GM12875 (cell line): ENCODE measurements at regions not wholly inside any gene's neighbourhood (a gene's known extent, or its start where the extent isn't known, plus 50 kb on each side); places are given as distances from the start of the nearest gene placed in this dataset.

Source experiments
- H3K4me3 ChIP-seq: one replicate; pipeline ENCODE4 v1.5.1; 2011; ENCODE audit warnings: low read depth, low read length, control low read depth
- TF ChIP-seq, protein P1 (sequence below): IDR thresholded peaks from 2 replicates; pipeline ENCODE4 v1.5.1; 2011; ENCODE audit warnings: low read depth, mild to moderate bottlenecking, control low read depth, inconsistent platforms, low read length, moderate library complexity, borderline replicate concordance; ENCODE audit not compliant: insufficient read depth

DNA sequence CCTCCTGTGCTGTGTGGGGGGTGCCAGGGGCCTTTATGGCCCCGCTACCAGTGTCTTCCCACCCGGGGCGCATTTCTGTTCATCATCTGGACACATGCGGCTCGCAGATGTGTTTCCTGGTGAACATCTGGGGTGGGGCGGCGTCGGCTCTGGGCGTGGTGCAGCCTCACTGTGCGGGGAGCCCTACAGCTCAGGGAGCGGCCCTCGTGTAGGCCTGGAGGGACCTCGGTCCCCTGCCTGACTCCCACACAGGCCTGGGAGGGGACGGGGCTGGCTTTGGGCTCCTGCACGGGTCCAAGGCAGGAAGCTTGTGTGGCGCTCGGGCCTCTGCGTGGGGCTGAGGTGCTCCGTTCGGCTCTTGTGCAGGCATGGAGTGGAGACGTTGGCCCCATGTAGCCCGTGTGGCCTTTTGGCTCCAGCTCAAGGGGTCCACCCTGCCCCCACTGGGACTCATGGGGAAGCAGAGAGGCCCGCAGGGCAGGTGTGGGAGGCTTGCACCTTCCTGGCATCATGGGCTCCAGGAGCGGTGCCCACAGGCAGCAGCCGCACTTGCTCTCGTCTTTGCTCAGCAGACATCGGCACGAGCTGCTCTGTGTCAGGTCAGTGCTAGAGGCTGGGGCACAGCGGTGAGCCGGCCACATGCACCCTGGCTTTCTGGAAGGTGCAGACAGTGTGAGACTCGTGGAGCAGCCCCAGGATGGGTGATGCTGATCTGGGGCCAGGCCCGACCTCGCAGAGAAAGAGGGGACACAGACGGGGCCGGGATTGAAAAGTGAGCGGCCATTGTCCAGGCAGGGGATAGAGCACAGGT is 90.1 kb upstream of the ACTRT2 start:
- H3K4me3 ChIP-seq, result no peak overlapping the region

DNA sequence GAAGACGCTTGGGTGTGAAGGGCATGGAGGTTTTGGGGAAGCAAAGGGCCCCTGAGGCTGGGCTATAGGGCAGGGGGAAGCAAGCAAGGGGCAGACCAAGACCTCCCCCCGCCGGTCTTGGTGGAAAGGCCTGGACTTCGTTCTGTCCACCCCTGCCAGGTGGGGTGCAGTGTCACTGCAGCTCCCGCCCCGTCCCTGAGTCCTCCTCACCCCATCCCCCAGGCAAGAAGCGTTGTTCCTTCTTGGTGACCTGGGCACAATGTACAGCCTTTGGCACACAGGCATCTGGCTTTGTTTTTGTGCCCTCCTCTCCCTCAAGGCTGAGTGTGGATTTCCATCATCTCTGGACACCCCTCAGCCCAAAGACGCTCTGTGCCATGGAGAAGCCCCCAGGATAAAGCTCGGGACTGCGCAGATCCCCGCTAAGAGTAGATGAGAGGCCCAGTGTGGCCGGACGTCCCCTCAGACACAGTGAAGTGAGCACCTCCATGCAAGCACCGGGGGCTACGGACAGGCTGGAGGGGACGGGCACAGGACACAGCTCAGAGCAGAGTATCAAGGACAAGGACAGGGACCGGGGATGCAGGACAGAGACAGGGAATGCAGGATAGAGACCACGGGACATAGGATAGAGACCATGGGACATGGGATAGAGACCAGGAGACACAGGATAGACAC is 89.4 kb upstream of the ACTRT2 start:
- no peak overlapping the region for H3K4me3 ChIP-seq
- TF ChIP-seq, protein P1, sequence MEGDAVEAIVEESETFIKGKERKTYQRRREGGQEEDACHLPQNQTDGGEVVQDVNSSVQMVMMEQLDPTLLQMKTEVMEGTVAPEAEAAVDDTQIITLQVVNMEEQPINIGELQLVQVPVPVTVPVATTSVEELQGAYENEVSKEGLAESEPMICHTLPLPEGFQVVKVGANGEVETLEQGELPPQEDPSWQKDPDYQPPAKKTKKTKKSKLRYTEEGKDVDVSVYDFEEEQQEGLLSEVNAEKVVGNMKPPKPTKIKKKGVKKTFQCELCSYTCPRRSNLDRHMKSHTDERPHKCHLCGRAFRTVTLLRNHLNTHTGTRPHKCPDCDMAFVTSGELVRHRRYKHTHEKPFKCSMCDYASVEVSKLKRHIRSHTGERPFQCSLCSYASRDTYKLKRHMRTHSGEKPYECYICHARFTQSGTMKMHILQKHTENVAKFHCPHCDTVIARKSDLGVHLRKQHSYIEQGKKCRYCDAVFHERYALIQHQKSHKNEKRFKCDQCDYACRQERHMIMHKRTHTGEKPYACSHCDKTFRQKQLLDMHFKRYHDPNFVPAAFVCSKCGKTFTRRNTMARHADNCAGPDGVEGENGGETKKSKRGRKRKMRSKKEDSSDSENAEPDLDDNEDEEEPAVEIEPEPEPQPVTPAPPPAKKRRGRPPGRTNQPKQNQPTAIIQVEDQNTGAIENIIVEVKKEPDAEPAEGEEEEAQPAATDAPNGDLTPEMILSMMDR, result no peak

More for the DNA sequence above, 90.1 kb upstream of the ACTRT2 start:
- TF ChIP-seq, protein P1, result no peak

DNA sequence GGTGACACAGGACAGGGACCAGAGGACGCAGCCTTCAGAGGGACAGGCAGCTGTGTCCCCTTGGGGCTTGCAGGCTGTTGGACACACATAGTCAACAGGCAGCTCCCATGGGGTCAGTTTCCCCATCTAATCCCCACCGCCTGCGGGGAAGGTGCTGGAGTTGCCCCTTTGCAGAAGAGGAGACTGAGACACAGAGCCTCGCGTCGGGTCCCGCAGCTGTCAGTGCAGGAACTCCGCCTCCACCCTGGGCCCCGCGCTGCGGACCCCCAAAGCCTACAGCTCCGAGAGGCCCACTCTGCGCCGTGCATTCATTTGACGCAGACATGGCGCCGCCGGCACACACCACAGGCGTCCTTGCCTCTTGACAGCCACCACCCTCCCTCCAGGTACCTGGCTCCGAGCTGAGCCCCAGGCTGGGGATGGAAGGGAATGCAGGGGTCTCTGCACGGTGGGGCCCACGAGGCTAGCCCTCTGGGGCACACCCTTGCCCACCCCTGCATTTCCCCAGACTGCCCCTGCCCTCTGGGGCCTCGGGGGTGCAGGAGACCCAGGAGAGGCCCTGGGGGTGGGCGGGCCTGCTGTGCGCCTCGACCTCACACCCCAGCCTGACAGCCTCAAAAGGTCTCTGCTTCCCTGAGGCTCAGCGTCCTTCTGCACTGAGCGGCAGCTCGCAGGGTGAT is 88.5 kb upstream of the ACTRT2 start:
- TF ChIP-seq, protein P1, result no peak
- H3K4me3 ChIP-seq, result no peak overlapping the region

DNA sequence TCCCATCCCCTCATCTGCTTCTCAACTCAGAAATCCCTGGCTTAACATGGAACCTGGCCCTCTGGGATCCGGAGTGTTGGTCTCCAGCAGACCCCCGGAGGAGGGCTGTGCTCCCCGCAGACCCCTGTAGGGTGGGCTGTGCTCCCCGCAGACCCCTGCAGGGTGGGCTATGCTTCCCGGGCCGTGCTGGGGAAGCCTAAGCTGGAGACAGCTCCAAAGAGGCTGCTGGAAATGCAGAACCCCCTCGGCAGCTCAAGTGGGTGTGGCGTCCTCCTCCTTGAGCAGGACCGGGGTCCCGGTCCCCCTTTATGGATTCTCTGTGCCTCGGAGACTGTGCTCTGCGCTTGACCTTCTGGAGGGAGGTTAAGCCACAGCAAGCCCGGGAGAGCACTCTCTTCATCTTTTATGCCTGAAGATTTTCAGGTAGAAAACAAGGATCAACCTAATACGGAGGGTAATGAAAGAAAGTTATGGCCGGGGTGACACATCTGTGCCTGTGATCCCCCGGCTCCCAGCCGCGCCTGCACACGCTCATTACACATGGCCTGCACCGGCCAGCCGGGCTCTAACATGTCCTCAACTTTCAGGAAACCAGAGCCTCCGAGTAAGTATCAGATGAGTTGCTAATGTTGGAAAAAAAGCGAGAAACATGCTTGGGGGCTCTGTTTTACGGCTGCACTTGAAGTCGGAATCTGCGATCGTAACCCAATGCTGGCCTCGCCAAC is 87.7 kb upstream of the ACTRT2 start:
- TF ChIP-seq, protein P1, result no peak
- no peak overlapping the region for H3K4me3 ChIP-seq

DNA sequence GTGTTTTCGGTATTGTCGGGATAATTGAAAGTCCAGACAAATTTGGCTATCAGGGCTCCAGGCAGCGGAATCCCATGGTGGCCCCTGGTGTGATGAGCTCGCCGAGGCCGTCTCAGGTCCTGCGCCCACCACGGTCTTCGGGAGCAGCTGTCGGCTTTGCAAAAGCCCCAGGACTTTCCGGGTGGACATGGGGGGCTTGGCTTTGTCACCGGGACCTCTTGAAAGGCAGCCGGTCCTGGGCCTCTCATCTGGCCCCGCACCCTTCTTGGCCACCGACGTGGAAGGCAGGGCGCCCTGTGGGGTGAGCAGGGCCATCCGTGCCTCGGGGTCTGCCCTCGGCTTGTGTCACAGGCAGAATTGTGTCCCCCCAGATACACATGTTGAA is 87.1 kb upstream of the ACTRT2 start:
- TF ChIP-seq, protein P1, result no peak
- no peak overlapping the region for H3K4me3 ChIP-seq

DNA sequence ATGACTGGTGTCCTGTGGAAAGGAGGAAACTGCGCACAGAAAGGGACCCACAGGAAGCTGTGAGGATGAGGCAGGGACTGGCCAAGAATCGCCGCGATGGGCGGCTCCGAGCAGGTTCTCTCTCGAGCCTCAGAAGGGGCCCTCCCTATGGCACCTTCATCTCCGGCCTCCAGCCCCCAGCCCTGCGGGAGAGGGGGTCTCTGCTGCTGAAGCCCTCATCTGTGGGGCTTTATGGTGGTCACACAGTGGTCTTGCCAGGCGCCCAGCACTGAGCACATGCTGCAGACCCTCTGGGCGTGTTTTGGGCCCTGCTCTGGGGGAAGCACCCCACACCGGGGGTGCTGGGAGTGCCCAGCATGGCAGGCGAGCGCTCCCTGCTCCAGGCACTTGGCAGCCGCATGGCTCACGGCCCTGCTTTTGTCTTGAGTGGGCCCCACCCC is 86.6 kb upstream of the ACTRT2 start:
- no peak overlapping the region for H3K4me3 ChIP-seq
- TF ChIP-seq, protein P1, result no peak
